Activated naive CD8-positive, alpha-beta T cell treated with anti-CD3 and anti-CD28 coated beads, Interleukin-2, amount 10 ng/mL, durations not matched to agents 7 days and 5 days (primary cell): ENCODE measurements at regions not wholly inside any gene's neighbourhood (a gene's known extent, or its start where the extent isn't known, plus 50 kb on each side); places are given as distances from the start of the nearest gene placed in this dataset.

ENCODE experiments used
- ATAC-seq: fragments of 150-1000 bp; cut with Tn5 transposase; one replicate; pipeline ENCODE4 v1.10.0; 2021; ENCODE audit warnings: low read depth, moderate library complexity
- POLR2A ChIA-PET: fragments of 350-600 bp; sonication (Branson Sonifier 250); formaldehyde crosslinking; loops from one replicate; lab custom pipeline; 2021; ENCODE audit warnings: antibody characterized with exemption; lab: Charles Lee
- DNase-seq: peaks from one replicate; pipeline ENCODE4 v3.0.0; 2021
- H3K27ac Mint-ChIP-seq: one replicate; pipeline ENCODE4 v1.8.0; 2022; ENCODE audit warnings: mild to moderate bottlenecking, mixed read lengths
- H3K27me3 Mint-ChIP-seq: one replicate; pipeline ENCODE4 v1.8.0; 2022; ENCODE audit warnings: mild to moderate bottlenecking, moderate library complexity, mixed read lengths
- H3K36me3 Mint-ChIP-seq: one replicate; pipeline ENCODE4 v1.8.0; 2021; ENCODE audit warnings: mild to moderate bottlenecking, mixed read lengths
- H3K4me1 Mint-ChIP-seq: one replicate; pipeline ENCODE4 v1.8.0; 2021; ENCODE audit warnings: mixed read lengths
- H3K4me3 Mint-ChIP-seq: one replicate; pipeline ENCODE4 v1.8.0; 2022; ENCODE audit warnings: mild to moderate bottlenecking, moderate library complexity, mixed read lengths
- H3K9me3 Mint-ChIP-seq: one replicate; pipeline ENCODE4 v1.8.0; 2021; ENCODE audit warnings: mixed read lengths

- no peak for ATAC-seq
- Mint-ChIP-seq H3K4me1 (no peaks in the 10 kb centered on the region), H3K36me3 (no peaks in the 10 kb centered on the region), H3K4me3 (no peak overlapping the region), H3K9me3 (no peaks in the 10 kb centered on the region), H3K27ac (no peak overlapping the region), H3K27me3 (no peaks in the 10 kb centered on the region)
- DNase-seq, result no peak
- POLR2A ChIA-PET, result no interaction called here
These were observed 487.6 kb upstream of the KLHL29 start for GRCh38 chr2:22897428-22897827.

GRCh38 chr2:22900674-22901073, 484.3 kb upstream of the KLHL29 start:
- ATAC-seq (no peak), DNase-seq (no peak)
- Mint-ChIP-seq H3K27ac (no peak overlapping the region), H3K9me3 (no peaks in the 10 kb centered on the region), H3K4me3 (no peak overlapping the region), H3K4me1 (no peaks in the 10 kb centered on the region), H3K27me3 (no peaks in the 10 kb centered on the region), H3K36me3 (no peaks in the 10 kb centered on the region)
- POLR2A ChIA-PET, result no interaction called here

- Mint-ChIP-seq H3K4me3 (no peak overlapping the region), H3K9me3 (no peaks in the 10 kb centered on the region), H3K27ac (no peak overlapping the region), H3K36me3 (no peaks in the 10 kb centered on the region), H3K27me3 (no peaks in the 10 kb centered on the region), H3K4me1 (no peaks in the 10 kb centered on the region)
- ATAC-seq (no peak), DNase-seq (no peak)
- POLR2A ChIA-PET, result no interaction called here
These were observed 483.4 kb upstream of the KLHL29 start for GRCh38 chr2:22901471-22902179.

- Mint-ChIP-seq H3K9me3 (no peaks in the 10 kb centered on the region), H3K36me3 (no peaks in the 10 kb centered on the region), H3K27ac (no peak overlapping the region), H3K4me3 (no peak overlapping the region), H3K4me1 (no peaks in the 10 kb centered on the region), H3K27me3 (no peaks in the 10 kb centered on the region)
- DNase-seq (no peak), ATAC-seq (no peak)
- POLR2A ChIA-PET, result no interaction called here
These were observed 482.8 kb upstream of the KLHL29 start for GRCh38 chr2:22902180-22902550.

GRCh38 chr2:22902662-22903165, 482.3 kb upstream of the KLHL29 start:
- Mint-ChIP-seq H3K27ac (no peak overlapping the region), H3K36me3 (no peaks in the 10 kb centered on the region), H3K4me1 (no peaks in the 10 kb centered on the region), H3K9me3 (no peaks in the 10 kb centered on the region), H3K27me3 (no peaks in the 10 kb centered on the region), H3K4me3 (no peak overlapping the region)
- DNase-seq (no peak), ATAC-seq (no peak)
- POLR2A ChIA-PET, result no interaction called here

- Mint-ChIP-seq H3K4me3 (no peak overlapping the region), H3K27me3 (no peaks in the 10 kb centered on the region), H3K27ac (no peak overlapping the region), H3K9me3 (no peaks in the 10 kb centered on the region), H3K36me3 (no peaks in the 10 kb centered on the region), H3K4me1 (no peaks in the 10 kb centered on the region)
- DNase-seq, result no peak
- POLR2A ChIA-PET, result no interaction called here
- no peak for ATAC-seq
These were observed 481.4 kb upstream of the KLHL29 start for GRCh38 chr2:22903616-22904015.

GRCh38 chr2:22904126-22904684, 480.8 kb upstream of the KLHL29 start:
- DNase-seq, result no peak
- POLR2A ChIA-PET, result no interaction called here
- H3K4me1 Mint-ChIP-seq, result no peaks in the 10 kb centered on the region
- H3K36me3 Mint-ChIP-seq, result no peaks in the 10 kb centered on the region
- no peak for ATAC-seq
- no peaks in the 10 kb centered on the region for H3K9me3 Mint-ChIP-seq
- no peak overlapping the region for H3K27ac Mint-ChIP-seq
- no peaks in the 10 kb centered on the region for H3K27me3 Mint-ChIP-seq
- H3K4me3 Mint-ChIP-seq, result no peak overlapping the region

- Mint-ChIP-seq H3K36me3 (no peaks in the 10 kb centered on the region), H3K4me1 (no peaks in the 10 kb centered on the region), H3K27ac (no peak overlapping the region), H3K27me3 (peaks cover 2% of the 10 kb centered on the region), H3K9me3 (no peaks in the 10 kb centered on the region), H3K4me3 (no peak overlapping the region)
- ATAC-seq (no peak), DNase-seq (no peak)
- POLR2A ChIA-PET, result no interaction called here
These were observed 477.6 kb upstream of the KLHL29 start for GRCh38 chr2:22907330-22907729.

GRCh38 chr2:22912398-22912797, 472.6 kb upstream of the KLHL29 start:
- ATAC-seq, result no peak
- peaks cover 2% of the 10 kb centered on the region for H3K27me3 Mint-ChIP-seq
- POLR2A ChIA-PET, result no interaction called here
- H3K4me3 Mint-ChIP-seq, result no peak overlapping the region
- no peak overlapping the region for H3K27ac Mint-ChIP-seq
- no peaks in the 10 kb centered on the region for H3K9me3 Mint-ChIP-seq
- H3K4me1 Mint-ChIP-seq, result no peaks in the 10 kb centered on the region
- no peaks in the 10 kb centered on the region for H3K36me3 Mint-ChIP-seq
- DNase-seq, result no peak

- Mint-ChIP-seq H3K4me3 (no peak overlapping the region), H3K27me3 (peaks cover 2% of the 10 kb centered on the region), H3K9me3 (no peaks in the 10 kb centered on the region), H3K36me3 (no peaks in the 10 kb centered on the region), H3K27ac (no peak overlapping the region), H3K4me1 (no peaks in the 10 kb centered on the region)
- no peak for ATAC-seq
- POLR2A ChIA-PET, result no interaction called here
- no peak for DNase-seq
These were observed 455.0 kb upstream of the KLHL29 start for GRCh38 chr2:22929998-22930397.

- no peaks in the 10 kb centered on the region for H3K36me3 Mint-ChIP-seq
- H3K27me3 Mint-ChIP-seq, result peaks cover 2% of the 10 kb centered on the region
These were observed 454.2 kb upstream of the KLHL29 start for GRCh38 chr2:22930781-22931180.

GRCh38 chr2:22932288-22932687, 452.7 kb upstream of the KLHL29 start:
- Mint-ChIP-seq H3K9me3 (no peaks in the 10 kb centered on the region), H3K36me3 (no peaks in the 10 kb centered on the region), H3K4me3 (no peak overlapping the region), H3K4me1 (no peaks in the 10 kb centered on the region), H3K27ac (no peak overlapping the region), H3K27me3 (peaks cover 2% of the 10 kb centered on the region)
- POLR2A ChIA-PET, result no interaction called here
- DNase-seq, result no peak
- no peak for ATAC-seq

More at GRCh38 chr2:22930781-22931180, 454.2 kb upstream of the KLHL29 start:
- H3K4me3 Mint-ChIP-seq, result no peak overlapping the region
- DNase-seq, result no peak
- POLR2A ChIA-PET, result no interaction called here
- no peak overlapping the region for H3K27ac Mint-ChIP-seq
- no peaks in the 10 kb centered on the region for H3K9me3 Mint-ChIP-seq
- H3K4me1 Mint-ChIP-seq, result no peaks in the 10 kb centered on the region
- ATAC-seq, result no peak

GRCh38 chr2:22934747-22935146, 450.2 kb upstream of the KLHL29 start:
- no peak for ATAC-seq
- Mint-ChIP-seq H3K4me3 (no peak overlapping the region), H3K27me3 (peaks cover 2% of the 10 kb centered on the region), H3K9me3 (no peaks in the 10 kb centered on the region), H3K36me3 (no peaks in the 10 kb centered on the region), H3K4me1 (no peaks in the 10 kb centered on the region), H3K27ac (no peak overlapping the region)
- POLR2A ChIA-PET, result interaction anchor here (0.6 kb wide), 1 partner anchor 9 kb away, joined by 3 read pairs; no protein-coding TSS in a partner anchor
- DNase-seq, result no peak

- POLR2A ChIA-PET, result no interaction called here
- H3K36me3 Mint-ChIP-seq, result no peaks in the 10 kb centered on the region
- no peak for ATAC-seq
- no peaks in the 10 kb centered on the region for H3K9me3 Mint-ChIP-seq
- DNase-seq, result no peak
- no peak overlapping the region for H3K27ac Mint-ChIP-seq
- H3K27me3 Mint-ChIP-seq, result peaks cover 3% of the 10 kb centered on the region
- H3K4me1 Mint-ChIP-seq, result no peaks in the 10 kb centered on the region
- no peak overlapping the region for H3K4me3 Mint-ChIP-seq
These were observed 442.5 kb upstream of the KLHL29 start for GRCh38 chr2:22942441-22942840.
